ENCODE measurements at regions not wholly inside any gene's neighbourhood (a gene's known extent, or its start where the extent isn't known, plus 50 kb on each side); places are given as distances from the start of the nearest gene placed in this dataset.

- Mint-ChIP-seq H3K4me1 (peaks cover 26 to 28% of the 10 kb centered on the region in 2 donors), H3K9me3 (no peaks in the 10 kb centered on the region), H3K27me3 (ENCODE audit: low read depth in 3 of 3) (no peaks in the 10 kb centered on the region), H3K36me3 (no peaks in the 10 kb centered on the region), H3K4me3 (peak overlapping the region in 3 of 5 donors; percentile 6 to 54 (median 8)), H3K27ac (peak overlapping the region in 3 of 6 donors; percentile 25 to 31 (median 31))
- DNase-seq: peak in 1 of 3 donors; percentile 6
Observed at GRCh38 chr12:93136253-93137055, 207.4 kb upstream of the EEA1 start.

- H3K27ac Mint-ChIP-seq: peak overlapping the region in 1 of 6 donors; percentile 25
Observed at GRCh38 chr12:93137656-93138612, 208.8 kb upstream of the EEA1 start.

DNA sequence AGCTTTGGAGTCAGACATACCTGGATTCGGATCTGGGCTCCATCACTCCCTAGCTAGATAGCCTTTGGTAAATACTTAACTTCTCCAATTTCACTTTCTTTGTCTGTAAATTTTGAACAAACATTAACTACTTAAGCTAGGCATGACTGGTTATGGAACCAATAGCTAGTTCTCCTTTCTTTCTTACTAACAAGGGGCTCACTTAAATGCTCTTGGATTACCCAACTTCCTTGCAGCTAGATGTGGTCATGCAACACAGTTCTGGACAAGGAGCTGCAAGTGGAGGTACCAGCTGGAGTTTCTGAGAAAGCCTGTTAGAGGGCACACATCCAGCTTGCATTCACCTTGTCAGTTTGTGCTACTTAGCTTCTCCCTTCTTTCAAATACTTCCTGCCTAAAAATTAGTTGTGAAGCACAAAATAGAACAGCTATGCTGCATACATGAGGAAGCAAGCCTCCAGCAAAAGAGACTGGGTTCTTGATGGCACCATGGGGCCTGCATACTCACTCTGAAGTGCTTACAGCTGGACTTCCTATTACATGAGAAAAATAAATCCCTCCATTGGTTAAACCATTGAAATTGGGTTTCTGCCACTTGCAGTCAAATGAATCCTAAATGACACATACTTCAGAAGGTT is 210.1 kb upstream of the EEA1 start:
- Mint-ChIP-seq H3K27ac (no peak overlapping the region), H3K27me3 (ENCODE audit: low read depth in 3 of 3) (no peaks in the 10 kb centered on the region), H3K4me3 (no peak overlapping the region)

More at GRCh38 chr12:93137656-93138612, 208.8 kb upstream of the EEA1 start:
- Mint-ChIP-seq H3K4me3 (no peak overlapping the region), H3K4me1 (peaks cover 26 to 28% of the 10 kb centered on the region in 2 donors), H3K9me3 (no peaks in the 10 kb centered on the region), H3K36me3 (no peaks in the 10 kb centered on the region), H3K27me3 (ENCODE audit: low read depth in 3 of 3) (no peaks in the 10 kb centered on the region)
- no peak for DNase-seq

DNA sequence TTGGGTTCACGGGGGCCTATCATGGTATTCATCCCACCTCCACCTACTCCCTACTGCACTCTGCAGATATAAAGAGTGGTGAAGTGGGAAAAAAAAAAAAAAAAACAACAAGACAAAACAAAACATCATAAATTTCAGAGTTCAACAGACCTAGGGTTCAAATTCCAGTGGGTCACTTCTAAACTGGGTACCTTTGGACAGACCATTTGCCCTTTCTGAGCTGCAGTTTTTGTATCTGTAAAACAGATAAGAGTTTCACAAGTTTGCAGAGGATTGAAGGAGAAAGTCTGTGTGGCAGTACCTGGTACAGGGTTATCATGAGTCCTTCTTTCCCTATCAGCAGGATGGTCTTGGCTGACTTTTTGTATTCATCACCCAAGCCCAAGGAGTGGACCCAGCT is 211.2 kb upstream of the EEA1 start:
- H3K4me1 Mint-ChIP-seq: peaks cover 17 to 18% of the 10 kb centered on the region in 2 donors
- DNase-seq: no peak
- no peaks in the 10 kb centered on the region for H3K27me3 Mint-ChIP-seq (ENCODE audit: low read depth in 3 of 3)
- H3K4me3 Mint-ChIP-seq: no peak overlapping the region
- H3K27ac Mint-ChIP-seq: no peak overlapping the region
- no peaks in the 10 kb centered on the region for H3K9me3 Mint-ChIP-seq
- H3K36me3 Mint-ChIP-seq: no peaks in the 10 kb centered on the region

More for the DNA sequence above, 210.1 kb upstream of the EEA1 start:
- Mint-ChIP-seq H3K9me3 (no peaks in the 10 kb centered on the region), H3K4me1 (peaks cover 26 to 28% of the 10 kb centered on the region in 2 donors), H3K36me3 (no peaks in the 10 kb centered on the region)
- no peak for DNase-seq

GRCh38 chr12:93140801-93141200 is 211.7 kb upstream of the EEA1 start:
- Mint-ChIP-seq H3K9me3 (no peaks in the 10 kb centered on the region), H3K4me3 (no peak overlapping the region), H3K36me3 (no peaks in the 10 kb centered on the region), H3K27ac (no peak overlapping the region), H3K27me3 (ENCODE audit: low read depth in 3 of 3) (no peaks in the 10 kb centered on the region), H3K4me1 (peaks cover 13% of the 10 kb centered on the region in 2 donors)
- no peak for DNase-seq

DNA sequence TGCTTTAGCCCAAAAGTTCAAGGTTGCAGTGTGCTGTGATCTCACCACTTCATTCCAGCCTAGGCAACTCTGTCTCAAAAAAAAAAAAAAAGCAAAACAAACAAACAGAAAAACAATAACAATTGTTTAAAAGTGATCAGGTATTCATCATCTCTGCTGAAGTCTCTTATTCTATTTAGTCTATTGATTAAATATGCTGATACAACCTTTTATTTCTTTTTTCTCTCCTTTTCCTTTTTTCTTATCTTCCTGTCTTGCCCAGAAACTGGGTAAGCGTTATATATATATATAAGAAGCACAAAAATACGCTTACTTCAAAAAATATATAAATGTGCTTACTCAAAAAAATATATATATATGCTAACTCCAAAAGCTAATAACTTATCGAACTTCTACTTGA is 213.8 kb upstream of the EEA1 start:
- H3K36me3 Mint-ChIP-seq: no peaks in the 10 kb centered on the region
- no peaks in the 10 kb centered on the region for H3K4me1 Mint-ChIP-seq
- no peaks in the 10 kb centered on the region for H3K9me3 Mint-ChIP-seq
- no peak for DNase-seq
- H3K27me3 Mint-ChIP-seq (ENCODE audit: low read depth in 3 of 3): peaks cover 0 to 2% (median 2%) of the 10 kb centered on the region in 3 donors
- H3K4me3 Mint-ChIP-seq: no peak overlapping the region
- no peak overlapping the region for H3K27ac Mint-ChIP-seq

- Mint-ChIP-seq H3K4me3 (no peak overlapping the region), H3K4me1 (no peaks in the 10 kb centered on the region), H3K27me3 (ENCODE audit: low read depth in 3 of 3) (peaks cover 0 to 4% (median 2%) of the 10 kb centered on the region in 3 donors), H3K27ac (no peak overlapping the region), H3K9me3 (no peaks in the 10 kb centered on the region), H3K36me3 (no peaks in the 10 kb centered on the region)
- no peak for DNase-seq
Observed at GRCh38 chr12:93144109-93144508, 215.0 kb upstream of the EEA1 start.

GRCh38 chr12:93145086-93145485 is 216.0 kb upstream of the EEA1 start:
- no peak for DNase-seq
- Mint-ChIP-seq H3K27me3 (ENCODE audit: low read depth in 3 of 3) (peaks cover 0 to 4% (median 2%) of the 10 kb centered on the region in 3 donors), H3K9me3 (no peaks in the 10 kb centered on the region), H3K4me3 (no peak overlapping the region), H3K4me1 (no peaks in the 10 kb centered on the region), H3K36me3 (no peaks in the 10 kb centered on the region), H3K27ac (no peak overlapping the region)

DNA sequence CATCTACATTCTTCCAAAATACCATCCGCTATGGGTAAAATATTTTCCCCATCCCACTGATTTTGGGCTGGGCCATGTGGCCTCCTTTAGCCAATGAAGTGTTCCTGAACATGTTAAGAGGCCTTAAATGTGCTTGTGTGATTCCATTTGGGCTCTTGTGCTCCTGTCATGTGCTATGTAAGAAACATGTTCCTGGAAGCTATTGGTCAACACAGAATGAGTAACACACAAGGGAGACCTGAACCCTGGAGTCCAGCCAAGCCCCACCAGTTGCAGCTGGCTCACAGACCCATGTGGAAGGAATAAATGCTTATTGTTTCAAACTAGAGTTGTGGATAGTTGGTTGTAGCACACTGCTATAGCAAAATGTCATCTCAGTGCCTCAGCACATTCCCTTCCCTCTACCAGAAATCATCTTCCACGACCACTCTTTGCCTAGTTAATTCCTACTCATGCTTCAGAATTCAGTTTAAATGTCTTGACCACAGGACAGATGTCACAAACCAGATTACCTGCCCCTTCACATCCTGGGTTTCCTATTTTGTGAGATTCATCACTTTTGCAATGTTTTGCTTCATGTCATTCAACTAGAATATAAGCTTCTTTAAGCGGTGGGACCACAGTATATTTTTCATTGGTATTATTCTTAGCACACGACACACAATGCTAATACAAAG is 217.3 kb upstream of the EEA1 start:
- H3K27ac Mint-ChIP-seq: no peak overlapping the region

GRCh38 chr12:93146970-93147369 is 217.9 kb upstream of the EEA1 start:
- Mint-ChIP-seq H3K27ac (no peak overlapping the region), H3K9me3 (peaks cover 0 to 2% (median 0%) of the 10 kb centered on the region in 6 donors), H3K27me3 (ENCODE audit: low read depth in 3 of 3) (peaks cover 0 to 4% (median 4%) of the 10 kb centered on the region in 3 donors), H3K4me3 (no peak overlapping the region), H3K4me1 (no peaks in the 10 kb centered on the region), H3K36me3 (no peaks in the 10 kb centered on the region)
- DNase-seq: no peak

More for the DNA sequence above, 217.3 kb upstream of the EEA1 start:
- Mint-ChIP-seq H3K9me3 (no peaks in the 10 kb centered on the region), H3K4me1 (no peaks in the 10 kb centered on the region), H3K36me3 (no peaks in the 10 kb centered on the region), H3K27me3 (ENCODE audit: low read depth in 3 of 3) (peaks cover 0 to 4% (median 2%) of the 10 kb centered on the region in 3 donors), H3K4me3 (no peak overlapping the region)
- no peak for DNase-seq

DNA sequence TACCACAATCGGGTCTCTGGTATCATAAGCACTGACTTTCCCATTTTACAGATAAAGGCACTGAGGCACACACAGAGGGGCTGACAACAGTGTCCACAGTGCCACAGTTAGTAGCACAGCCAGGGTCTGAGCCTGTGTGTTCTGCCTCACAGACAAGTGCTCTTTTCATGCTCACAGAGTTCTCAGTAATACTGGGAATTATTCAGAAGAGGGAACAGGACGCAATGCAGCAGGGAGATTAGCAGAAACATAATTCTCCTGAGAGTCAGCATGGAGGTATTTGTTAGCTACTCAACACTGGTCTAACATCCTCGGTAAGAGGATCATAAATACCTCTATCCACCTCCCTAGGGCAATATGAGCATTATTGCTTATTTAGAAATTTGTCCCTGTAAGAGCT is 219.3 kb upstream of the EEA1 start:
- no peaks in the 10 kb centered on the region for H3K4me1 Mint-ChIP-seq
- no peak overlapping the region for H3K4me3 Mint-ChIP-seq
- H3K27me3 Mint-ChIP-seq (ENCODE audit: low read depth in 3 of 3): peaks cover 0 to 4% (median 4%) of the 10 kb centered on the region in 3 donors
- H3K9me3 Mint-ChIP-seq: peaks cover 0 to 2% (median 0%) of the 10 kb centered on the region in 6 donors
- H3K27ac Mint-ChIP-seq: no peak overlapping the region
- no peak for DNase-seq
- H3K36me3 Mint-ChIP-seq: no peaks in the 10 kb centered on the region

GRCh38 chr12:93149229-93149628 is 220.1 kb upstream of the EEA1 start:
- DNase-seq: no peak
- H3K9me3 Mint-ChIP-seq: peaks cover 0 to 2% (median 0%) of the 10 kb centered on the region in 6 donors
- no peaks in the 10 kb centered on the region for H3K4me1 Mint-ChIP-seq
- H3K36me3 Mint-ChIP-seq: no peaks in the 10 kb centered on the region
- H3K4me3 Mint-ChIP-seq: no peak overlapping the region
- H3K27ac Mint-ChIP-seq: no peak overlapping the region
- peaks cover 0 to 4% (median 4%) of the 10 kb centered on the region in 3 donors for H3K27me3 Mint-ChIP-seq (ENCODE audit: low read depth in 3 of 3)

GRCh38 chr12:93151079-93151762 is 222.1 kb upstream of the EEA1 start:
- Mint-ChIP-seq H3K4me3 (no peak overlapping the region), H3K27me3 (ENCODE audit: low read depth in 3 of 3) (peaks cover 0 to 9% (median 4%) of the 10 kb centered on the region in 3 donors), H3K36me3 (no peaks in the 10 kb centered on the region), H3K9me3 (peaks cover 0 to 2% (median 0%) of the 10 kb centered on the region in 6 donors), H3K4me1 (no peaks in the 10 kb centered on the region), H3K27ac (no peak overlapping the region)
- no peak for DNase-seq

All from immature natural killer cell (primary cell).